Neuronal stem cell (in vitro differentiated cells): ENCODE measurements at regions not wholly inside any gene's neighbourhood (a gene's known extent, or its start where the extent isn't known, plus 50 kb on each side); places are given as distances from the start of the nearest gene placed in this dataset.

Source experiments
- DNase-seq: peaks from one replicate; pipeline ENCODE4 v3.0.0-alpha.2; 2013; ENCODE audit warnings: low spot score
- H2AFZ ChIP-seq: one replicate; pipeline ENCODE4 v1.6.1; 2013; ENCODE audit warnings: mild to moderate bottlenecking, low read length, inconsistent platforms
- H2AK5ac ChIP-seq: 2 replicates; pipeline ENCODE4 v1.6.1; 2013; ENCODE audit warnings: low read depth, mild to moderate bottlenecking, inconsistent platforms, low read length, moderate library complexity, mixed read lengths
- H2BK120ac ChIP-seq: 2 replicates; pipeline ENCODE4 v1.6.1; 2013; ENCODE audit warnings: low read depth, mild to moderate bottlenecking, inconsistent platforms, low read length, moderate library complexity, mixed read lengths
- H2BK12ac ChIP-seq: one replicate; pipeline ENCODE4 v1.6.1; 2013; ENCODE audit warnings: low read length, inconsistent platforms
- H2BK15ac ChIP-seq: 2 replicates; pipeline ENCODE4 v1.6.1; 2013; ENCODE audit warnings: mild to moderate bottlenecking, low read length, inconsistent platforms, mixed read lengths
- H2BK5ac ChIP-seq: one replicate; pipeline ENCODE4 v1.6.1; 2013; ENCODE audit warnings: inconsistent platforms, mild to moderate bottlenecking, low read length, moderate library complexity
- H3K14ac ChIP-seq: one replicate; pipeline ENCODE4 v1.6.1; 2013; ENCODE audit warnings: low read length, inconsistent platforms
- H3K18ac ChIP-seq: 2 replicates; pipeline ENCODE4 v1.6.1; 2013; ENCODE audit warnings: low read length, inconsistent platforms
- H3K23ac ChIP-seq: 2 replicates; pipeline ENCODE4 v1.6.1; 2013; ENCODE audit warnings: low read depth, mild to moderate bottlenecking, mixed read lengths, low read length, inconsistent platforms; ENCODE audit not compliant: poor library complexity
- H3K27ac ChIP-seq: replicated peaks from 3 replicates; pipeline ENCODE4 v1.5.1; 2013; ENCODE audit warnings: low read length, inconsistent platforms
- H3K27me3 ChIP-seq, 3 experiments: 2 replicates each; pipeline ENCODE4 v1.6.1; 2013; ENCODE audit warnings: low read length in 3 of 3, mild to moderate bottlenecking in 2 of 3, inconsistent platforms in 1 of 3, low read depth in 1 of 3, mixed read lengths in 1 of 3, moderate library complexity in 1 of 3; ENCODE audit not compliant: control insufficient read depth in 3 of 3, insufficient read depth in 3 of 3
- H3K36me3 ChIP-seq, 2 donors: replicated peaks in 1 of 2; 2 replicates each; pipeline ENCODE4 v1.6.1; 2013; ENCODE audit warnings: low read length in 2 of 2; ENCODE audit not compliant: control insufficient read depth in 2 of 2, insufficient read depth in 2 of 2
- H3K4ac ChIP-seq: 2 replicates; pipeline ENCODE4 v1.6.1; 2013; ENCODE audit warnings: inconsistent platforms, mild to moderate bottlenecking, low read length, moderate library complexity
- H3K4me1 ChIP-seq, 2 donors: 1 replicate in 1 of 2; 2 replicates in 1 of 2; pipeline ENCODE4 v1.6.1; 2013; ENCODE audit warnings: low read length in 2 of 2, low read depth in 1 of 2; ENCODE audit not compliant: control insufficient read depth in 2 of 2, insufficient read depth in 1 of 2
- H3K4me2 ChIP-seq: one replicate; pipeline ENCODE4 v1.6.1; 2013; ENCODE audit warnings: mild to moderate bottlenecking, low read length, inconsistent platforms; ENCODE audit not compliant: insufficient read depth, poor library complexity, severe bottlenecking
- H3K4me3 ChIP-seq, 2 donors: 2 replicates each; pipeline ENCODE4 v1.5.1; 2013; ENCODE audit warnings: low read length in 2 of 2, mild to moderate bottlenecking in 2 of 2, inconsistent platforms in 1 of 2, moderate library complexity in 1 of 2
- H3K79me1 ChIP-seq: one replicate; pipeline ENCODE4 v1.6.1; 2013; ENCODE audit warnings: low read depth, mild to moderate bottlenecking, inconsistent platforms, low read length, moderate library complexity
- H3K9ac ChIP-seq: one replicate; pipeline ENCODE4 v1.6.1; 2013; ENCODE audit warnings: mild to moderate bottlenecking, low read depth, low read length, inconsistent platforms; ENCODE audit not compliant: poor library complexity
- H3K9me3 ChIP-seq, 2 donors: replicated peaks in 1 of 2; 2 replicates each; pipeline versions ENCODE3 to v1.6.1; 2013; ENCODE audit warnings: low read length in 2 of 2, mild to moderate bottlenecking in 2 of 2, inconsistent platforms in 1 of 2, low read depth in 1 of 2, mixed read lengths in 1 of 2, moderate library complexity in 1 of 2; ENCODE audit not compliant: control insufficient read depth in 2 of 2, insufficient read depth in 1 of 2
- H4K8ac ChIP-seq: one replicate; pipeline ENCODE4 v1.6.1; 2013; ENCODE audit warnings: low read depth, mild to moderate bottlenecking, inconsistent platforms, low read length, moderate library complexity
- H4K91ac ChIP-seq: one replicate; pipeline ENCODE4 v1.6.1; 2013; ENCODE audit warnings: low read length, low read depth, mild to moderate bottlenecking, inconsistent platforms; ENCODE audit not compliant: poor library complexity
- WGBS, 2 donors: extraction: QIAGEN DNeasy Blood & Tissue Kit; methylation state at CpG; one replicate each; pipeline ENCODE4 v1.1.7; 2013; ENCODE audit warnings: missing lambda C conversion rate in 2 of 2, mixed read lengths in 1 of 2; ENCODE audit not compliant: insufficient read length in 2 of 2, insufficient replicate concordance in 1 of 2; ENCODE audit errors: extremely low coverage in 2 of 2; 5-methylcytosine and 5-hydroxymethylcytosine counted together

GRCh38 chr2:56127010-56127409, 56.8 kb upstream of the CCDC85A start:
- H3K4ac ChIP-seq: no peak overlapping the region
- no peak overlapping the region for H2BK12ac ChIP-seq
- H4K8ac ChIP-seq: no peak overlapping the region
- no peak overlapping the region for H3K4me3 ChIP-seq
- no peak overlapping the region for H2BK15ac ChIP-seq
- H2BK120ac ChIP-seq: no peak overlapping the region
- no peak overlapping the region for H2AK5ac ChIP-seq
- H3K27ac ChIP-seq: no peak overlapping the region
- peaks cover 0 to 5% of the 10 kb centered on the region in 2 donors for H3K4me1 ChIP-seq
- H3K79me1 ChIP-seq: peaks cover 4% of the 10 kb centered on the region
- H2BK5ac ChIP-seq: no peak overlapping the region
- H3K4me2 ChIP-seq: no peak overlapping the region
- H4K91ac ChIP-seq: no peak overlapping the region
- no peaks in the 10 kb centered on the region for H3K36me3 ChIP-seq
- no peaks in the 10 kb centered on the region for H3K9me3 ChIP-seq
- H3K14ac ChIP-seq: no peak overlapping the region
- H3K9ac ChIP-seq: no peak overlapping the region
- WGBS, 2 donors: no CpG with 5 or more reads among the region's 1 CpG
- H3K23ac ChIP-seq: no peak overlapping the region
- DNase-seq: no peak
- H3K27me3 ChIP-seq: no peaks in the 10 kb centered on the region
- no peak overlapping the region for H2AFZ ChIP-seq
- H3K18ac ChIP-seq: no peak overlapping the region

DNA sequence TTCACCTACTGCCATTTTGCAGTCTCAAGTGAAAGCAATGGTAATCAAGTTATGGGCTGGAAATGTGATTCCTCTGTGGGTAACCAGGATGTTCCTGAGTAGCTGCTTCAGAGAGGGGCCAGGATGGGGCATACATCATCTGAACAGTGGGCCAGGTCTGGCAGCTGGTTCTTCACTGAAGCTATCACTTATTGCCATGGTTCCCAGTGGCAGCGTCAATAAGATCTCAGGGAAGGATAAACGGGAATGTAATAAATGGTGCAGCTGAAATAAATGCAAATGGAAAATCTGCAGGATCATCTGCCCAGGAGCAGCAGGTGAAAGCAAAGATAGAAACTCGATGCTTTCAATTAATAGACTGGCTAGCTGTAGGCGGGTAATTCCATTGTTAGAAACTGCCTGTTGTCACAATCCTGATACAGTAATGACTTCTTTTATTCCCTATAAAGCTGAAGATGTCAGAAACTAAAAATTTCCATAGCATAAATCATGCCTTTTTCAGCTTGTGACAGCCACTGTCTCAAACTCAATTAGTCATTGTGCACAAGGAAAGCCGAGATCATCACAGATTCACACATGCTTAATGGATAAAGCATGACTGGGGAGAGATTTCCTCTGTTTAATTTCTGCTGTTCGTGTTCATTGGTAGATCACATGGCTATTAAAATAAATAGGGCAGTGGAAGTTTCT, 56.2 kb upstream of the CCDC85A start:
- H3K9ac ChIP-seq: no peak overlapping the region
- H3K9me3 ChIP-seq: no peaks in the 10 kb centered on the region
- DNase-seq: no peak
- H2BK5ac ChIP-seq: no peak overlapping the region
- no peak overlapping the region for H2BK12ac ChIP-seq
- no peak overlapping the region for H4K91ac ChIP-seq
- no peak overlapping the region for H2AK5ac ChIP-seq
- H3K4me1 ChIP-seq: peaks cover 0 to 5% of the 10 kb centered on the region in 2 donors
- H4K8ac ChIP-seq: no peak overlapping the region
- H3K14ac ChIP-seq: no peak overlapping the region
- no peaks in the 10 kb centered on the region for H3K27me3 ChIP-seq
- no peak overlapping the region for H3K18ac ChIP-seq
- no CpG with 5 or more reads among the region's 6 CpGs for WGBS, 2 donors
- no peak overlapping the region for H2BK120ac ChIP-seq
- H2BK15ac ChIP-seq: no peak overlapping the region
- H3K4me3 ChIP-seq: no peak overlapping the region
- H3K4ac ChIP-seq: no peak overlapping the region
- H3K23ac ChIP-seq: no peak overlapping the region
- no peak overlapping the region for H2AFZ ChIP-seq
- H3K36me3 ChIP-seq: no peaks in the 10 kb centered on the region
- peaks cover 4% of the 10 kb centered on the region for H3K79me1 ChIP-seq
- H3K4me2 ChIP-seq: no peak overlapping the region
- no peak overlapping the region for H3K27ac ChIP-seq

GRCh38 chr2:56128235-56128634, 55.6 kb upstream of the CCDC85A start:
- Histone ChIP-seq H3K9ac (no peak overlapping the region), H2BK15ac (no peak overlapping the region), H2AFZ (no peak overlapping the region), H3K27me3 (no peaks in the 10 kb centered on the region), H2BK5ac (no peak overlapping the region), H4K8ac (no peak overlapping the region), H3K23ac (no peak overlapping the region), H3K36me3 (no peaks in the 10 kb centered on the region), H3K79me1 (peaks cover 4% of the 10 kb centered on the region), H3K14ac (no peak overlapping the region), H3K4me1 (peaks cover 0 to 5% of the 10 kb centered on the region in 2 donors), H3K4me2 (no peak overlapping the region), H2AK5ac (no peak overlapping the region), H3K4ac (no peak overlapping the region), H3K27ac (no peak overlapping the region), H3K18ac (no peak overlapping the region), H2BK120ac (no peak overlapping the region), H4K91ac (no peak overlapping the region), H3K4me3 (no peak overlapping the region), H3K9me3 (no peaks in the 10 kb centered on the region), H2BK12ac (no peak overlapping the region)
- no peak for DNase-seq
- no CpG with 5 or more reads among the region's 3 CpGs for WGBS, 2 donors

GRCh38 chr2:56130463-56131070, 53.2 kb upstream of the CCDC85A start:
- Histone ChIP-seq H4K91ac (no peak overlapping the region), H3K4ac (no peak overlapping the region), H3K4me2 (no peak overlapping the region), H2BK15ac (no peak overlapping the region), H2BK5ac (no peak overlapping the region), H3K9ac (no peak overlapping the region), H4K8ac (no peak overlapping the region), H2BK12ac (no peak overlapping the region), H3K79me1 (peaks cover 4% of the 10 kb centered on the region), H3K9me3 (no peaks in the 10 kb centered on the region), H3K27me3 (no peaks in the 10 kb centered on the region), H3K23ac (no peak overlapping the region), H2AK5ac (peak overlapping the region; percentile 8), H2BK120ac (no peak overlapping the region), H3K4me3 (no peak overlapping the region), H3K14ac (no peak overlapping the region), H3K27ac (no peak overlapping the region), H3K36me3 (no peaks in the 10 kb centered on the region), H3K4me1 (peaks cover 0 to 5% of the 10 kb centered on the region in 2 donors), H3K18ac (no peak overlapping the region), H2AFZ (no peak overlapping the region)
- WGBS, 2 donors: no CpG with 5 or more reads among the region's 5 CpGs
- DNase-seq: no peak
